Fibroblast of the aortic adventitia (primary cell): ENCODE measurements at regions not wholly inside any gene's neighbourhood (a gene's known extent, or its start where the extent isn't known, plus 50 kb on each side); places are given as distances from the start of the nearest gene placed in this dataset.

Experiments
- DNase-seq: peaks from one replicate; pipeline ENCODE4 v3.0.0-alpha.2; 2010; ENCODE audit warnings: low read depth
- H3K4me3 ChIP-seq: 2 replicates; pipeline ENCODE4 v1.5.1; 2011; ENCODE audit warnings: low read depth, mild to moderate bottlenecking, control low read depth, low read length, moderate library complexity
- TF ChIP-seq, protein P1 (sequence below): IDR thresholded peaks from 2 replicates; pipeline ENCODE4 v1.5.1; 2011; ENCODE audit warnings: mild to moderate bottlenecking, low read length, control low read depth, inconsistent platforms; ENCODE audit not compliant: insufficient read depth

DNA sequence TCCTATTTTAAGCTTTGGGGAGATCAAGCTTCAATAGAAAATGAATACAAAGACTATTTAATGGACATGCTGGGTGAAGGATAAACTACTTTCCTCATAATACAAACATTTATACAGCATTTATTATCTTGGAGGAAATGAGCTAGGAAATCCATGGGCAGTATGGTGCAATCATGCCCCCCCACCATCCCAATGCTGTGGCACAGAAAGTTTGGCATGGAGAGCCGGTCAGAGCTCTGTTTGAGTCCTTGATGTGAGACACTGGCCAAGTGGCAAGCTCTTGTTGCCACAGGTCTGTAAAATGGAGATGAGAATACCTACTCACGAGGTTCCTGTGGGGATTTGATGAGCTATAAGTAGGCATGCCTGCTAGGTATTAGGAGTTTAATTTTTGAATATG, 120.6 kb downstream of the MAB21L3 start:
- TF ChIP-seq, protein P1, sequence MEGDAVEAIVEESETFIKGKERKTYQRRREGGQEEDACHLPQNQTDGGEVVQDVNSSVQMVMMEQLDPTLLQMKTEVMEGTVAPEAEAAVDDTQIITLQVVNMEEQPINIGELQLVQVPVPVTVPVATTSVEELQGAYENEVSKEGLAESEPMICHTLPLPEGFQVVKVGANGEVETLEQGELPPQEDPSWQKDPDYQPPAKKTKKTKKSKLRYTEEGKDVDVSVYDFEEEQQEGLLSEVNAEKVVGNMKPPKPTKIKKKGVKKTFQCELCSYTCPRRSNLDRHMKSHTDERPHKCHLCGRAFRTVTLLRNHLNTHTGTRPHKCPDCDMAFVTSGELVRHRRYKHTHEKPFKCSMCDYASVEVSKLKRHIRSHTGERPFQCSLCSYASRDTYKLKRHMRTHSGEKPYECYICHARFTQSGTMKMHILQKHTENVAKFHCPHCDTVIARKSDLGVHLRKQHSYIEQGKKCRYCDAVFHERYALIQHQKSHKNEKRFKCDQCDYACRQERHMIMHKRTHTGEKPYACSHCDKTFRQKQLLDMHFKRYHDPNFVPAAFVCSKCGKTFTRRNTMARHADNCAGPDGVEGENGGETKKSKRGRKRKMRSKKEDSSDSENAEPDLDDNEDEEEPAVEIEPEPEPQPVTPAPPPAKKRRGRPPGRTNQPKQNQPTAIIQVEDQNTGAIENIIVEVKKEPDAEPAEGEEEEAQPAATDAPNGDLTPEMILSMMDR = no peak
- DNase-seq = no peak
- no peak overlapping the region for H3K4me3 ChIP-seq

DNA sequence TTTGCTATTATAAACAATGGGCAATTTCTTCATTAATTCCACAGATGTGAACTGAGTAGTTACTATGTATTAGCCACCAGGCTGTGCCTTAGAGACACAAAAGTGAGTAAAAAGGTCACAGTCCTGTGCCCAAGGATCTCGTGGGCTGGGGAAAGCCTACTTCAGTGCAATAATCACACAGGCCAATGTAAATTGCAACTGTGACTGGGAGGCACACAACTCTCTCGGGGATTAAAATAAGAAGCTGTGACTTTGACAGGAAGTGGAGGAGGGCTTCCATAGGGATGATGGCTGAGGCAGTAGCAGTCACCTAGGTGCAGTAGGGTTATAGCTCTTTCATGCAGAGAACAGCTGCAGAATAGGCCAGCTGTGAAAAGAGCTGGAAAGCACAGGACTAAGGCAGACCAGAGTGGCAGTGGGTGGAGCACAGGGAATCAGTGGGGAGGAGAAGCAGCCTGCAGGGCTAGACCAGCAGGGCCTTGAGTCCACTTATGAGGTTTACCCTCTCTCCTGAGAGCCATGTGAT, 121.9 kb downstream of the MAB21L3 start:
- TF ChIP-seq, protein P1 = no peak
- DNase-seq = no peak
- no peak overlapping the region for H3K4me3 ChIP-seq

DNA sequence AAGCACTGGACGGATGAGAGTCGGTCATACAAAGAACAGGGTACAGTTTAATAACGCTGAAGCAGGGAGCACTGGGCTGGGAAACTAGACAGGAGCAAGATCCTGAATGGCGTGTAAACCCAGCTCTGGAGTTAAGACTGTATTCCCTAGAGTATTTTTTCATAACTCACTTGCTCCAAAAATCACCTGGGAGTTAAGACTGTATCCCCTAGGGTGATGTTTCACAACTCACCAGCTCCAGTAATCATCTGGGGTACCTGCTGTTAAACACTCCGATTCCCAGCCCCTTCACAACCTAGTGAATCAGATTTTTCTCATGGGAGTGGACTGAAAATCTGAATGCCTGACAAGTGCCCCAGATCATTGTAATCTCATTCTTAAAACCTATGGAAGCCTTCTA, 123.2 kb downstream of the MAB21L3 start:
- TF ChIP-seq, protein P1 = no peak
- DNase-seq = no peak
- H3K4me3 ChIP-seq = no peak overlapping the region

DNA sequence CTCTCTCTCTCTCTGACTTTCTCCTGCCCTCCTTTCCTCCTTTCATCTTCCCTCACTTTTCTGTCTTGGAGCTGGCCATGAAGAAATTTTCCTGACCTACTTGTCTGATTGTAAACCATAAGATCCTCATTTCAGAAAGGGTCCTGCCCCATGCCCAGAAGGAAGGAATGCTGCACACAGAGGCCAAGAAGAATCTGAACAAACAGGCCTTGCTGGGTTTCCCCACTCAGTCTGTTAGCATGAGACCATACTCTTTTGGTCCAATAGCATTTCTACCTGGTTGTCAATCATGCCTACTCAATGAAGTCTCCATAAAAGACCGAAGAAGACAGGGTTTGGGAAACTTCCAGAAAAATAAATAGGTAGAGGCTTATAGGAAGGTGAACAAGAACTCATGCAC, 128.7 kb downstream of the MAB21L3 start:
- TF ChIP-seq, protein P1 = no peak
- no peak for DNase-seq
- H3K4me3 ChIP-seq = no peak overlapping the region

DNA sequence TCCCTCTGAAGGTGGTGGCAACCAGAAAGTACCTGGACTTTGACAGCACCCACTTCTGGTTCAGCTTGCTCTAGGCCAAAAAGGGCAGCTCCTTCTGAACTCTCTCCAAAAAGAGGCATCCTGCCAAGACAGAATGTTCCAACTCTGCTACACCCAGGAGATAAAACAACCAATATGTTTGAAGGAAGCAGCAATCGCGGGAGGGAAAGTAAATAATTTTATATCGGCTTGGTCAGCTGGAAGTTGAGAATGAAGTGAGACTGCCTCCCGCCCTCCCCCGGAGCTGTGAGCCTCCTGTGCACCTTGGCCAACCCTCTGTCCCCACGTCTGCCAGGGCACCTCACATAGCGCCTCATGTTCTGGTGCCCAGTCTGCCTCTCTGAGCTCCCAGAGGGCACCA, 130.3 kb upstream of the ATP1A1 start:
- H3K4me3 ChIP-seq = no peak overlapping the region
- DNase-seq = no peak
- TF ChIP-seq, protein P1 = no peak

DNA sequence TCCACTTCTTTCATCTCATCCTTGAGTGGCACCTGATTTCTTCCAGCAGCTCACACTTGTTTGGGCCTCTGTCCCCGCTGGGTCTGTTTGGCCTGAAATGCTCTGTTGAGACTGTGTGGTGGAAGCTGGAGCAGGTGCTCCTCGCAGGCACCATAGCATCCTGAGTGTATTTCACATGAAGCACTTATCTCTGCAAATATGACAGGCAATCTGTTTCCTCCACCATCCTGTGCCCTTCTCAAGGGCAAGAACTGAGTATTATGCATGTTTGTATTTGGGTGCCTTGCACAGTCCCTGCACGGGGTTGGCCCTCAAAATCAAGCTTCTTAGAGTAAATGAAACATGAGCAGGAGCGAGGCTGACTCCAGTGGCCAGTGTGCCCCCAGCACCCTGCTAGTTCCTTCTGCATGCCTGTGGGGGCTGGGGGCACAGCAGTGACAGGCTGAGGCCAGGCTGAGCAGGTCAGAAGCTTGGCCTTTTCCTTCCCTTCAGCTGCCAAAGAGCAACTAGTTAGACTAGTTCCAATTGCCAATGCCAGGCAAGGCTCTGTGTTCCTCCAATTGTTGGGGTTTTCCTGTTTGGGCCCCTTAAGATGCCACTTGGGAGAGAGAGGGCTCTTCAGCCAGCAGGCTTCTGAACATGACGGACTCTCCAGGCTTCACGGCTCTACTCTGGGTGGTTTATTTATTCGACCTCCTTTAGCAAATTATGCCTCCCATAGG, 129.6 kb upstream of the ATP1A1 start:
- TF ChIP-seq, protein P1 = no peak
- H3K4me3 ChIP-seq = no peak overlapping the region
- DNase-seq = no peak

DNA sequence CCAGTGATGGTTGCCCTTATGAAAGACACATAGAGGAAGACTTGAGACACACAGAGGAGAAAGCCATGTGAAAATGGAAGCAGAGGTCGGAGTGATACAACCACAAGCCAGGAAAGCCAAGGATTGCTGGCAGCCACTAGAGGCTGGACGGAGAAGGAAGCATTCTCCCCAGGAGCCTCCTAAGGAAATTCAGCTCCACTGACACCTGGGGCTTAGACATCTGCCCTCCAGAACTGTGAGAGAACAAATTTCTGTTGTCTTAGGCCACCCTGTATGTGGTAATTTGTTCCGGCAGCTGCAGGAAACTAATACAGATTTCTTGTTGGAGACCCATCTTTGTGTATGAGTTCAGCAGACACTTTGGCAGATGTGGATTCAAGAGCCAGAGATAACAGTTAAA, 126.9 kb upstream of the ATP1A1 start:
- DNase-seq = no peak
- TF ChIP-seq, protein P1 = no peak
- no peak overlapping the region for H3K4me3 ChIP-seq
